ENCODE measurements at regions not wholly inside any gene's neighbourhood (a gene's known extent, or its start where the extent isn't known, plus 50 kb on each side); places are given as distances from the start of the nearest gene placed in this dataset.

GRCh38 chr15:95912728-95913127, 417.8 kb upstream of the NR2F2 start:
- TF ChIP-seq CTCF (IDR thresholded peaks at IDR 0.05) (no peak), ZFX (IDR thresholded peaks at IDR 0.05; ENCODE audit: borderline replicate concordance) (no peak)

All from 22Rv1 (cell line).